Keratinocyte (primary cell): ENCODE measurements at regions not wholly inside any gene's neighbourhood (a gene's known extent, or its start where the extent isn't known, plus 50 kb on each side); places are given as distances from the start of the nearest gene placed in this dataset.

ENCODE experiments used
- EZH2 ChIP-seq: IDR thresholded peaks from one replicate; pipeline ENCODE4 v1.6.1; 2012; ENCODE audit warnings: inconsistent platforms, mild to moderate bottlenecking, low read length, moderate library complexity
- TF ChIP-seq, protein P1 (sequence below), 3 experiments: IDR thresholded peaks in 1 of 3; conservative IDR thresholded peaks in 1 of 3; optimal IDR thresholded peaks in 1 of 3; 2 replicates in 2 of 3; 3 replicates in 1 of 3; pipeline versions ENCODE3 to v1.5.1; 2011; ENCODE audit warnings: low read length in 3 of 3, mild to moderate bottlenecking in 3 of 3, moderate library complexity in 2 of 3, control low read depth in 1 of 3, inconsistent platforms in 1 of 3; ENCODE audit not compliant: insufficient read depth in 2 of 3; ENCODE audit errors: extremely low read depth in 1 of 3

DNA sequence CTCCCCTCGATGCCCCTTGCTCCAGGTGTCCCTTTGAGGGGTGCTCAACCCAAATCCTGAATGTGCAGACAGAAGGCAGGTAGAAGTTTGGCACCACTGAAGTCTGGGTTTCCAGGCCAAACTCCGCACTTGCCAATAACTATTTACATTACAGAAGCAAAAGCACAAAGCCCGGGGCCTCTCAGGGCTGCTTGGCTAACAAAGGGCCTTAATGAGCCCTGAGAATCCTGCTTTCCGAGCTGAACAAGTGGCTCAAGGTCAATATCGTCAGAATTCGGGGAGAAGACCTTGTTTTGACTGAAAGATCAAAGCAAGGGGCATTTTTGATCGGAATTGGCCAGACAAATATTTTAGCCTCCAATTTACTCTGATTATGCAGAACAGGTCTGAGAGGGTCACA lies 189.9 kb downstream of the HERPUD2 start:
- TF ChIP-seq, protein P1, sequence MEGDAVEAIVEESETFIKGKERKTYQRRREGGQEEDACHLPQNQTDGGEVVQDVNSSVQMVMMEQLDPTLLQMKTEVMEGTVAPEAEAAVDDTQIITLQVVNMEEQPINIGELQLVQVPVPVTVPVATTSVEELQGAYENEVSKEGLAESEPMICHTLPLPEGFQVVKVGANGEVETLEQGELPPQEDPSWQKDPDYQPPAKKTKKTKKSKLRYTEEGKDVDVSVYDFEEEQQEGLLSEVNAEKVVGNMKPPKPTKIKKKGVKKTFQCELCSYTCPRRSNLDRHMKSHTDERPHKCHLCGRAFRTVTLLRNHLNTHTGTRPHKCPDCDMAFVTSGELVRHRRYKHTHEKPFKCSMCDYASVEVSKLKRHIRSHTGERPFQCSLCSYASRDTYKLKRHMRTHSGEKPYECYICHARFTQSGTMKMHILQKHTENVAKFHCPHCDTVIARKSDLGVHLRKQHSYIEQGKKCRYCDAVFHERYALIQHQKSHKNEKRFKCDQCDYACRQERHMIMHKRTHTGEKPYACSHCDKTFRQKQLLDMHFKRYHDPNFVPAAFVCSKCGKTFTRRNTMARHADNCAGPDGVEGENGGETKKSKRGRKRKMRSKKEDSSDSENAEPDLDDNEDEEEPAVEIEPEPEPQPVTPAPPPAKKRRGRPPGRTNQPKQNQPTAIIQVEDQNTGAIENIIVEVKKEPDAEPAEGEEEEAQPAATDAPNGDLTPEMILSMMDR (optimal IDR thresholded peaks at IDR 0.05 in 1 of 3, IDR thresholded peaks at IDR 0.05 in 1 of 3, conservative IDR thresholded peaks at IDR 0.05 in 1 of 3; ENCODE audit: extremely low read depth in 1 of 3, insufficient read depth in 2 of 3, low read length in 3 of 3) = no peak
- TF ChIP-seq EZH2 = no peak
